ENCODE measurements at regions not wholly inside any gene's neighbourhood (a gene's known extent, or its start where the extent isn't known, plus 50 kb on each side); places are given as distances from the start of the nearest gene placed in this dataset.

DNA sequence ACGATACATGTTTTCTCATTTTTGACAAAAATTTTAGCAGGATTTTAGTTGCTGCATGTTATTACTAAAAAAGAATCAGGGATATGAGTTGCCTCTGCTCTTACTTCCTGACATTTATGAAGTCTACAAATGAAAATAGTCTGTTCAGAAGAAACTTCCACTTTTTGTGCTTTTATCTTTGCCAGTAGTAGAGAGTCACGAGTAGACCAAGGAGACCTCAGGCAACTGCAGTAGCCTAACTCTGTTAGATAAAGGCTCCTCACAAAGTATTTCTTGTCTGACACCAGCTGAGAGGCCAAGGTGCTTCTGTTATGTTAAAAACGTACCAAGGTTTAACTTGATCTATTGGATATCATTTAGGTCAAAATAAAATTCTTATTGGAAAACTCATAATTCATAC, 333.9 kb downstream of the NR2F1-AS1 start:
- no peak for DNase-seq
- H3K4me1 Mint-ChIP-seq (ENCODE audit: low read depth, unreplicated experiment): peaks cover 3% of the 10 kb centered on the region
- H3K4me3 Mint-ChIP-seq (ENCODE audit: unreplicated experiment): no peak overlapping the region
- TF ChIP-seq, protein P1, sequence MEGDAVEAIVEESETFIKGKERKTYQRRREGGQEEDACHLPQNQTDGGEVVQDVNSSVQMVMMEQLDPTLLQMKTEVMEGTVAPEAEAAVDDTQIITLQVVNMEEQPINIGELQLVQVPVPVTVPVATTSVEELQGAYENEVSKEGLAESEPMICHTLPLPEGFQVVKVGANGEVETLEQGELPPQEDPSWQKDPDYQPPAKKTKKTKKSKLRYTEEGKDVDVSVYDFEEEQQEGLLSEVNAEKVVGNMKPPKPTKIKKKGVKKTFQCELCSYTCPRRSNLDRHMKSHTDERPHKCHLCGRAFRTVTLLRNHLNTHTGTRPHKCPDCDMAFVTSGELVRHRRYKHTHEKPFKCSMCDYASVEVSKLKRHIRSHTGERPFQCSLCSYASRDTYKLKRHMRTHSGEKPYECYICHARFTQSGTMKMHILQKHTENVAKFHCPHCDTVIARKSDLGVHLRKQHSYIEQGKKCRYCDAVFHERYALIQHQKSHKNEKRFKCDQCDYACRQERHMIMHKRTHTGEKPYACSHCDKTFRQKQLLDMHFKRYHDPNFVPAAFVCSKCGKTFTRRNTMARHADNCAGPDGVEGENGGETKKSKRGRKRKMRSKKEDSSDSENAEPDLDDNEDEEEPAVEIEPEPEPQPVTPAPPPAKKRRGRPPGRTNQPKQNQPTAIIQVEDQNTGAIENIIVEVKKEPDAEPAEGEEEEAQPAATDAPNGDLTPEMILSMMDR (IDR thresholded peaks at IDR 0.05; ENCODE audit: partially characterized antibody, unreplicated experiment): no peak
- no peaks in the 10 kb centered on the region for H3K36me3 Mint-ChIP-seq (ENCODE audit: unreplicated experiment)
- H3K27me3 Mint-ChIP-seq (ENCODE audit: unreplicated experiment): no peaks in the 10 kb centered on the region
- H3K27ac Mint-ChIP-seq (ENCODE audit: unreplicated experiment): no peak overlapping the region
- H3K9me3 Mint-ChIP-seq (ENCODE audit: unreplicated experiment): no peaks in the 10 kb centered on the region

DNA sequence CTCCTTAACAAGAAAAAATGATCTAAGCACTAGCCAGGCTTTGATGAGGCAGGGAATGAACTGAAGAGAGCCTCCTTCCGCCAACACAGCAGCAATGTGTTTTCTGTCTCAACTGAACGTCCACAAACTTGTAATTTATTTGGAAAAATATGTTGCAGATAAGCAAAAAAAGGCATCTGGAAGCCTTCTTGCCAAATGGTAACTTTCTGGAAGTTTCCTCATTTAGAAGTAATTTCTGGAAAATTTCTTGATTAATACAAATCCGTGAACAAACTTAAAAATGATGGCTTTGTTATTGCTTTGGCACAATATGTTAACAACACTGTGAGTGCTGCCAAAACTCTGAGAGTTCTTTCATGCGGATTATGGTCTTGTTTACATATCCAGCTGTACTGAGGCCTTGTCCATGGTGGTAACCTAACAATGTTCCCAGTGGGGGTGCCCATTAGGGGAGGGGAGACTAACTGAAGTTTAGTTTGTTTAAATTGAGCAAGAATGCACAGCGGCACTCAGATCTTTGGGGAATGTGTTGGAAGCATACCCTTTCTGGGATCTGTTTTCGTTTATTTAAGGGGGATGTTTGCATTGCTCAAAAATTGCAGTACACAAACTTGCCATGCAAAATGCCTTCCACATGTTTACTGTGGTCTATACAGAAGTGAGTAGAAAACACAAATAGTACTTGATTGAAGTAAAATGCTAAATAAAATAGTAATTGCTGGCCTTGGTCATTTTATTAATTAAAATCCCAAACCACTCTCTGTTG, 334.7 kb downstream of the NR2F1-AS1 start:
- peaks cover 3% of the 10 kb centered on the region for H3K4me1 Mint-ChIP-seq (ENCODE audit: low read depth, unreplicated experiment)
- TF ChIP-seq, protein P1 (IDR thresholded peaks at IDR 0.05; ENCODE audit: partially characterized antibody, unreplicated experiment): no peak
- H3K27ac Mint-ChIP-seq (ENCODE audit: unreplicated experiment): no peak overlapping the region
- H3K9me3 Mint-ChIP-seq (ENCODE audit: unreplicated experiment): no peaks in the 10 kb centered on the region
- no peaks in the 10 kb centered on the region for H3K27me3 Mint-ChIP-seq (ENCODE audit: unreplicated experiment)
- no peak overlapping the region for H3K4me3 Mint-ChIP-seq (ENCODE audit: unreplicated experiment)
- DNase-seq: no peak
- no peaks in the 10 kb centered on the region for H3K36me3 Mint-ChIP-seq (ENCODE audit: unreplicated experiment)

DNA sequence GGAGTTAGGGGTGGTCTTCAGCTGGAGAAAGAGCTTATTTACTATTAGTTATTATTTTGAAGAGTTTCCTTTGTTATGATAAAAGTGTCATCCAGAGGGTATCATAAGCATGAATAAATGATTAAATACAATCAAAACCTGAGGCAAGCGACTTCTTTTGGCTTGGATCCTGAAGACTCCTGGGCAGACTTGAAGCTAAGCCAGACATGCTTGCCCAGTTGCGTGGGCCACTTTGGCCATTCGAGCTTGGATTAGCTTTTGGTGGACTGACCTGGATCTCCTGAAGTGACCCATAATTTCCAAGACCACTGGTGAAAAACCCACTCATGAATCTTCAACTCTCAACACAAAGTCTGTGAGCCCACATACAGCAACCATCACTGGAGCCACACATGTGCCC, 335.8 kb downstream of the NR2F1-AS1 start:
- no peak for DNase-seq
- Mint-ChIP-seq H3K27ac (ENCODE audit: unreplicated experiment) (no peak overlapping the region), H3K4me3 (ENCODE audit: unreplicated experiment) (no peak overlapping the region), H3K36me3 (ENCODE audit: unreplicated experiment) (no peaks in the 10 kb centered on the region), H3K4me1 (ENCODE audit: low read depth, unreplicated experiment) (peaks cover 3% of the 10 kb centered on the region), H3K9me3 (ENCODE audit: unreplicated experiment) (no peaks in the 10 kb centered on the region), H3K27me3 (ENCODE audit: unreplicated experiment) (no peaks in the 10 kb centered on the region)
- TF ChIP-seq, protein P1 (IDR thresholded peaks at IDR 0.05; ENCODE audit: partially characterized antibody, unreplicated experiment): no peak

DNA sequence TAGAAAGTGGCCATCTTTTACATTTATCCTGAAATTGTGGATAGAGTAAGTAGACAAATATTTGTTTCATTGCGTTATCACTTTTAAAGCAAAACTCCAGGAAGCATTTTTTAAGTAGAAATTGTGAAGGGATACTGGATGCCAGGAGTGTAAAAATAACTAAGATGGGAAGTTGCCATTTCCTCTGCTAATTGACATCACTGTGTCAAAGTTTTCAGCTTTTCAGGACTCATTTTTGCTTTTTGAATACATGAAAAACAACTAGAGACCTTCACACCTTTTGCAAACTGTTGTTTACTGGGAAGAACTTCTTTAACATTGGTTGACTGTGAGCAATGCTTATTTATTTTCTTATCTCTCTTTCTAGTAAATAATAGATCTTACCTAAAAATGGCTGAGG, 337.5 kb downstream of the NR2F1-AS1 start:
- Mint-ChIP-seq H3K36me3 (ENCODE audit: unreplicated experiment) (no peaks in the 10 kb centered on the region), H3K9me3 (ENCODE audit: unreplicated experiment) (no peaks in the 10 kb centered on the region), H3K4me1 (ENCODE audit: low read depth, unreplicated experiment) (peaks cover 3% of the 10 kb centered on the region), H3K27ac (ENCODE audit: unreplicated experiment) (no peak overlapping the region), H3K4me3 (ENCODE audit: unreplicated experiment) (no peak overlapping the region), H3K27me3 (ENCODE audit: unreplicated experiment) (no peaks in the 10 kb centered on the region)
- no peak for DNase-seq
- TF ChIP-seq, protein P1 (IDR thresholded peaks at IDR 0.05; ENCODE audit: partially characterized antibody, unreplicated experiment): no peak

DNA sequence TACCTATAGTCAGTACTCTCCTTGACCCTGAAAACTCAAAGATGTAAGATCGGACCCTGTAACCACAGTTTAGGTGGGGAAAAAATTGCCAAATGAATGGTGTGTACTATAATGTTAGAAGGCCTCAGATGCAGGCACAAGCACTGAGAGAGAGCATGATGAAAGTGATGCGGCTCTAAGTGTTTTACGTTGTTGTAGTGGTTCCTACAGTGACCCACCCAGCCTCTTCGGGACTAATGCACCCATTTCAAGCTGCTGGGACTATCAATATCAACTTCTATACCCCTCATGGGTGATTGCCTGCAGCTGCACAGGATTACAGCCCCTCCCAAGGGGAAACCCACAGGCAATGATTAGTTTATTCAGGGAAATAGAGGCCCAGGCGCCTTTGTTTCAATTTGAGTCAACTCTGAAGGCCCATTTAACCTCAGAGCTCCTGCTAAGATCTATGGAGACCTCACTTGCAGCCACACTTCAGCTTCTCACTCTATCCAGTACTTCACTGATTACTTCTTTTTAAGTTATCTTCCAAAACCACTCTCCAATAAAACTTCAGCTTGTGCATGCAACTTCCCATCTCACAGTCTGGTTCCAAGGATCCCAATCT, 340.7 kb downstream of the NR2F1-AS1 start:
- TF ChIP-seq, protein P1 (IDR thresholded peaks at IDR 0.05; ENCODE audit: partially characterized antibody, unreplicated experiment): no peak
- Mint-ChIP-seq H3K36me3 (ENCODE audit: unreplicated experiment) (no peaks in the 10 kb centered on the region), H3K27ac (ENCODE audit: unreplicated experiment) (no peak overlapping the region), H3K27me3 (ENCODE audit: unreplicated experiment) (no peaks in the 10 kb centered on the region), H3K4me3 (ENCODE audit: unreplicated experiment) (no peak overlapping the region), H3K9me3 (ENCODE audit: unreplicated experiment) (no peaks in the 10 kb centered on the region), H3K4me1 (ENCODE audit: low read depth, unreplicated experiment) (no peaks in the 10 kb centered on the region)
- DNase-seq: no peak

Data from glutamatergic neuron (in vitro differentiated cells).